ENCODE measurements at regions not wholly inside any gene's neighbourhood (a gene's known extent, or its start where the extent isn't known, plus 50 kb on each side); places are given as distances from the start of the nearest gene placed in this dataset.

- TF ChIP-seq PPARA (CRISPR knock-in tag; IDR thresholded peaks at IDR 0.05; ENCODE audit: borderline replicate concordance) (no peak), SNAI2 (CRISPR knock-in tag; IDR thresholded peaks at IDR 0.05) (no peak), POU6F1 (CRISPR knock-in tag; IDR thresholded peaks at IDR 0.05; ENCODE audit: borderline replicate concordance, low read depth) (no peak), ZFP3 (CRISPR knock-in tag; IDR thresholded peaks at IDR 0.05) (no peak), RARB (CRISPR knock-in tag; IDR thresholded peaks at IDR 0.05) (no peak)
Measured at GRCh38 chr7:125834421-125834820, 904.8 kb upstream of the POT1 start.
